ENCODE measurements at regions not wholly inside any gene's neighbourhood (a gene's known extent, or its start where the extent isn't known, plus 50 kb on each side); places are given as distances from the start of the nearest gene placed in this dataset.

GRCh38 chr1:108071601-108072000 is 106.6 kb upstream of the VAV3 start:
- Histone ChIP-seq H2BK15ac (ENCODE audit: low read depth, low read length) (no peak overlapping the region), H3K79me1 (ENCODE audit: insufficient read depth, low read depth, low read length, poor library complexity, severe bottlenecking) (no peaks in the 10 kb centered on the region)
- no CpG with 5 or more reads among the region's 2 CpGs for WGBS (ENCODE audit: extremely low coverage, insufficient read length, low lambda C conversion rate)

More at GRCh38 chr1:108071601-108072000, 106.6 kb upstream of the VAV3 start:
- Histone ChIP-seq H3K27ac (ENCODE audit: insufficient read length, low read depth, low read length) (no peak overlapping the region), H3K9me3 (ENCODE audit: control insufficient read depth, low read depth, low read length) (no peaks in the 10 kb centered on the region), H3K56ac (ENCODE audit: insufficient read length, low read depth, low read length) (no peak overlapping the region), H3K4me2 (ENCODE audit: insufficient read depth, insufficient read length, low read length) (no peak overlapping the region), H3K27me3 (ENCODE audit: insufficient read depth, low read length) (no peaks in the 10 kb centered on the region), H4K5ac (ENCODE audit: insufficient read length, low read depth, low read length) (no peak overlapping the region), H4K8ac (replicated peaks; ENCODE audit: insufficient read length, low read depth, low read length) (no peak overlapping the region), H2BK12ac (ENCODE audit: insufficient read length, low read depth, low read length) (no peak overlapping the region), H2BK5ac (ENCODE audit: insufficient read length, low read length) (no peak overlapping the region), H3K79me2 (ENCODE audit: insufficient read depth, low read length) (no peaks in the 10 kb centered on the region), H3T11ph (ENCODE audit: low read length) (no peak overlapping the region), H2AFZ (ENCODE audit: low read length) (no peak overlapping the region), H3K14ac (ENCODE audit: insufficient read depth, low read length) (no peak overlapping the region), H4K20me1 (ENCODE audit: control insufficient read depth, insufficient read depth, insufficient read length) (no peaks in the 10 kb centered on the region), H2BK20ac (ENCODE audit: low read depth, low read length, poor library complexity, severe bottlenecking) (no peak overlapping the region), H3K4me1 (ENCODE audit: insufficient read depth, low read length) (no peaks in the 10 kb centered on the region), H2AK5ac (ENCODE audit: insufficient read length, low read length) (no peak overlapping the region), H3K23ac (ENCODE audit: insufficient read length, low read depth, low read length) (no peak overlapping the region), H3K9ac (ENCODE audit: extremely low read depth, insufficient read length, low read length) (no peak overlapping the region), H2BK120ac (ENCODE audit: low read depth, low read length, poor library complexity, severe bottlenecking) (no peak overlapping the region), H4K91ac (ENCODE audit: insufficient read length, low read depth, low read length) (no peak overlapping the region), H3K23me2 (ENCODE audit: insufficient read length, low read depth, low read length, poor library complexity, severe bottlenecking) (no peaks in the 10 kb centered on the region), H3K18ac (ENCODE audit: insufficient read length, low read depth, low read length) (no peak overlapping the region), H3K4ac (ENCODE audit: low read depth, low read length) (no peak overlapping the region)
- DNase-seq, result no peak
- no peaks in the 10 kb centered on the region for H3K27me3 Mint-ChIP-seq (ENCODE audit: low read depth)
- no peaks in the 10 kb centered on the region for H3K9me3 Mint-ChIP-seq
- H3K27ac Mint-ChIP-seq, result no peak overlapping the region
- no peak for TF ChIP-seq CTCF (conservative IDR thresholded peaks at IDR 0.05)
- no peaks in the 10 kb centered on the region for H3K36me3 Mint-ChIP-seq (ENCODE audit: insufficient read depth in 1 of 3, low read depth in 3 of 3)
- no peaks in the 10 kb centered on the region for H3K4me1 Mint-ChIP-seq
- H3K4me3 Mint-ChIP-seq, result no peak overlapping the region
